ENCODE measurements at regions not wholly inside any gene's neighbourhood (a gene's known extent, or its start where the extent isn't known, plus 50 kb on each side); places are given as distances from the start of the nearest gene placed in this dataset.
"Not testable (repeated sequence)": the region's sequence is repeated elsewhere in the genome, so short reads cannot be mapped to it uniquely, and the experiment has no call there.

DNA sequence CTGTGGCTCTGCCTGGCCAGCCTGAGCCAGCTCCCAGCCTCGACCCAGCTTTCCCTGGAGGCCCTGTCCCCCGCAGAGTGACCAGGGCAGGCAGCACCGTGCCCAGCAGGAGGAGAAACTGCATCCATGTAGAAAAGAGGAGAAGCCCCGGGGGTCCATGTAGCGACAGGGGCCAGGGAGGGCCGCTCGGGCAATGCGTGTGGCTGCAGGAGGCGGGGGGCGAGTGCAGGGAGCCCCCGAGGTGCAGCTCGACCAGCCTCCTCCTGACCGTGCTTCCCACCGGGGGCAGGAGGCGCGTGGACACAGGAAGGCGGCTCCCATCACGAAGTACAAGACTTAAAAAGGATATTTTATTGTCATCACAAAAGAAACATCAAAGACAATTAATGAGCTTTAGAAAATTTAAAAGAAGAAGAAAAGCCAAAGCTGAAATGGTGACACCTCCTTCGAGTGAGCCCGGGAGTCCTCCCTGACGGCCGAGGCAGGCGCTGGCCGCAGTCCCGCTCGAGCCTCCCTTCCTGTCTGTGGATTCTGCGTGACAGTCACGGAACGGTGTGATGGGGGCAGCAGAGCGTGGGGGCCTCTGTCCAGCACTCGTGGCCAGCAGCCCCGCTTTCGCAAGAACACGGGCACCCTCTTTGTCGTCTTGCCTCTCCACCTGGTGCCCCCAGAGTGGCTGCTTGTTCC lies 93.9 kb downstream of the TMEM121 start:
- TF ChIP-seq CTCF (IDR thresholded peaks at IDR 0.05); ZFX (IDR thresholded peaks at IDR 0.05; ENCODE audit: borderline replicate concordance): not testable (repeated sequence)

Measured in 22Rv1 (cell line).